ENCODE measurements at regions not wholly inside any gene's neighbourhood (a gene's known extent, or its start where the extent isn't known, plus 50 kb on each side); places are given as distances from the start of the nearest gene placed in this dataset.

DNA sequence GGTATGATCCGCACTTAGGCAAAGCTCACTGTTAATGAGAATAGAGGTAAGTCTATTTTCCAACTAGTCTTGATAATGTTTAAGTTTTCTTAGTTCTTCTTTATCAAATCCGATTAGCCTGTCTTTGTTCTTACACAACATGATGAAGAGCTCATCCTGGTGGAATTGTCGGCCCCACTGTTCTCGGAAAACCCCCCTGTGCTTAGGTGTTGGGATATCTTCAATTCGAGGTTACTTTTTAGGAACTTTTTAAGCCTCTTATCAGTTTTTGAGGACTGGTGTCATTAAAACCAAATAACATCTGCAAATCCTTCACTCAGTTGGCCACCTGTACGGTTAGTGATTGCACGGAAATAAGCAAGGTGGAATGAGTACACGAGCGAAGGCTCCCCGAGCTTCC is 60.7 kb upstream of the KIF26B start:
- TF ChIP-seq, protein P1, sequence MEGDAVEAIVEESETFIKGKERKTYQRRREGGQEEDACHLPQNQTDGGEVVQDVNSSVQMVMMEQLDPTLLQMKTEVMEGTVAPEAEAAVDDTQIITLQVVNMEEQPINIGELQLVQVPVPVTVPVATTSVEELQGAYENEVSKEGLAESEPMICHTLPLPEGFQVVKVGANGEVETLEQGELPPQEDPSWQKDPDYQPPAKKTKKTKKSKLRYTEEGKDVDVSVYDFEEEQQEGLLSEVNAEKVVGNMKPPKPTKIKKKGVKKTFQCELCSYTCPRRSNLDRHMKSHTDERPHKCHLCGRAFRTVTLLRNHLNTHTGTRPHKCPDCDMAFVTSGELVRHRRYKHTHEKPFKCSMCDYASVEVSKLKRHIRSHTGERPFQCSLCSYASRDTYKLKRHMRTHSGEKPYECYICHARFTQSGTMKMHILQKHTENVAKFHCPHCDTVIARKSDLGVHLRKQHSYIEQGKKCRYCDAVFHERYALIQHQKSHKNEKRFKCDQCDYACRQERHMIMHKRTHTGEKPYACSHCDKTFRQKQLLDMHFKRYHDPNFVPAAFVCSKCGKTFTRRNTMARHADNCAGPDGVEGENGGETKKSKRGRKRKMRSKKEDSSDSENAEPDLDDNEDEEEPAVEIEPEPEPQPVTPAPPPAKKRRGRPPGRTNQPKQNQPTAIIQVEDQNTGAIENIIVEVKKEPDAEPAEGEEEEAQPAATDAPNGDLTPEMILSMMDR (IDR thresholded peaks at IDR 0.05), result no peak
- no peak for TF ChIP-seq POLR2AphosphoS5 (IDR thresholded peaks at IDR 0.05)

All from stomach (tissue), 4 donors.